Vagina (tissue), 2 donors: ENCODE measurements at regions not wholly inside any gene's neighbourhood (a gene's known extent, or its start where the extent isn't known, plus 50 kb on each side); places are given as distances from the start of the nearest gene placed in this dataset.

Experiments used
- POLR2AphosphoS5 ChIP-seq, 2 donors: sonication (generic); formaldehyde crosslinking; IDR thresholded peaks; one replicate each; pipeline ENCODE4 v1.9.0; 2017; ENCODE audit warnings: antibody characterized with exemption in 2 of 2, mild to moderate bottlenecking in 2 of 2, low read depth in 1 of 2; ENCODE audit not compliant: insufficient read depth in 1 of 2
- TF ChIP-seq, protein P1 (sequence below), 3 experiments: fragments of 450-650 bp in 2 of 3; fragments of 200-600 bp in 1 of 3; sonication (generic) in 1 of 3; IDR thresholded peaks; one replicate each; pipeline ENCODE4 v1.5.1; 2017 to 2019; ENCODE audit warnings: antibody characterized with exemption in 3 of 3, mild to moderate bottlenecking in 2 of 3, moderate library complexity in 2 of 3

DNA sequence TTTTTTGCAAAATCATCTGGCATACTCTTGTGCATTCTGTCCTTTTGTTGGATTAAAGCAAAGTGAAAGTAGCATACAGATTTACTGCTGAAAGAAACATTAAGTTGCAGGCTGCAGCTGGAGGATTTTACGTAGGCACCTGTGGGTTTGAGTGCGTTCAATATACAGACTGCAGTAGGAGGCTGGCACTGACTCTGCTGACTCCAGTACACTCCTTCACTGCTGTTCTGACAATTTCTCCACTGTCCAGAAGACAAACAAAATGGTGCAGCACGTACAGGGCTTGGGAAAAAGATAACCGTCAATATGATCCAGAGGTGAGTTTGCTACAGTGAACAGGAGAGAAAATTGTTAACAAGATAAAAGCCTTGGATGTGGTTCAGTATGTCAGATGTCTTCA, 73.3 kb downstream of the TANC2 start:
- no peak for TF ChIP-seq POLR2AphosphoS5 (IDR thresholded peaks at IDR 0.05; ENCODE audit: insufficient read depth in 1 of 2, low read depth in 1 of 2)
- TF ChIP-seq, protein P1, sequence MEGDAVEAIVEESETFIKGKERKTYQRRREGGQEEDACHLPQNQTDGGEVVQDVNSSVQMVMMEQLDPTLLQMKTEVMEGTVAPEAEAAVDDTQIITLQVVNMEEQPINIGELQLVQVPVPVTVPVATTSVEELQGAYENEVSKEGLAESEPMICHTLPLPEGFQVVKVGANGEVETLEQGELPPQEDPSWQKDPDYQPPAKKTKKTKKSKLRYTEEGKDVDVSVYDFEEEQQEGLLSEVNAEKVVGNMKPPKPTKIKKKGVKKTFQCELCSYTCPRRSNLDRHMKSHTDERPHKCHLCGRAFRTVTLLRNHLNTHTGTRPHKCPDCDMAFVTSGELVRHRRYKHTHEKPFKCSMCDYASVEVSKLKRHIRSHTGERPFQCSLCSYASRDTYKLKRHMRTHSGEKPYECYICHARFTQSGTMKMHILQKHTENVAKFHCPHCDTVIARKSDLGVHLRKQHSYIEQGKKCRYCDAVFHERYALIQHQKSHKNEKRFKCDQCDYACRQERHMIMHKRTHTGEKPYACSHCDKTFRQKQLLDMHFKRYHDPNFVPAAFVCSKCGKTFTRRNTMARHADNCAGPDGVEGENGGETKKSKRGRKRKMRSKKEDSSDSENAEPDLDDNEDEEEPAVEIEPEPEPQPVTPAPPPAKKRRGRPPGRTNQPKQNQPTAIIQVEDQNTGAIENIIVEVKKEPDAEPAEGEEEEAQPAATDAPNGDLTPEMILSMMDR (IDR thresholded peaks at IDR 0.05), result no peak
